Skeletal muscle tissue (tissue), 3 donors: ENCODE measurements at regions not wholly inside any gene's neighbourhood (a gene's known extent, or its start where the extent isn't known, plus 50 kb on each side); places are given as distances from the start of the nearest gene placed in this dataset.
A peak's percentile ranks its signal among the peaks of the same experiment; 100 is the strongest.

ENCODE experiments used
- H3K27ac ChIP-seq: one replicate; pipeline ENCODE4 v1.7.0; 2013; ENCODE audit warnings: mild to moderate bottlenecking, low read depth, low read length, inconsistent platforms
- H3K27me3 ChIP-seq, 3 donors: one replicate each; pipeline ENCODE4 v1.7.0; 2013; ENCODE audit warnings: low read length in 3 of 3; ENCODE audit not compliant: control insufficient read depth in 3 of 3, insufficient read depth in 3 of 3
- H3K36me3 ChIP-seq, 3 donors: one replicate each; pipeline ENCODE4 v1.7.0; 2013; ENCODE audit warnings: low read length in 3 of 3; ENCODE audit not compliant: control insufficient read depth in 3 of 3, insufficient read depth in 3 of 3
- H3K4me1 ChIP-seq, 3 donors: one replicate each; pipeline ENCODE4 v1.7.0; 2013; ENCODE audit warnings: low read length in 3 of 3, mild to moderate bottlenecking in 3 of 3; ENCODE audit not compliant: control insufficient read depth in 3 of 3, insufficient read depth in 3 of 3
- H3K4me3 ChIP-seq, 3 donors: one replicate each; pipeline ENCODE4 v1.7.0; 2013; ENCODE audit warnings: low read length in 3 of 3
- H3K9ac ChIP-seq, 3 donors: one replicate each; pipeline ENCODE4 v1.7.0; 2013; ENCODE audit warnings: low read length in 3 of 3, mild to moderate bottlenecking in 3 of 3, moderate library complexity in 2 of 3, low read depth in 1 of 3
- H3K9me3 ChIP-seq, 3 donors: one replicate each; pipeline ENCODE4 v1.7.0; 2013; ENCODE audit warnings: low read length in 3 of 3; ENCODE audit not compliant: control insufficient read depth in 3 of 3
- donor health status: Osteomylitis.

DNA sequence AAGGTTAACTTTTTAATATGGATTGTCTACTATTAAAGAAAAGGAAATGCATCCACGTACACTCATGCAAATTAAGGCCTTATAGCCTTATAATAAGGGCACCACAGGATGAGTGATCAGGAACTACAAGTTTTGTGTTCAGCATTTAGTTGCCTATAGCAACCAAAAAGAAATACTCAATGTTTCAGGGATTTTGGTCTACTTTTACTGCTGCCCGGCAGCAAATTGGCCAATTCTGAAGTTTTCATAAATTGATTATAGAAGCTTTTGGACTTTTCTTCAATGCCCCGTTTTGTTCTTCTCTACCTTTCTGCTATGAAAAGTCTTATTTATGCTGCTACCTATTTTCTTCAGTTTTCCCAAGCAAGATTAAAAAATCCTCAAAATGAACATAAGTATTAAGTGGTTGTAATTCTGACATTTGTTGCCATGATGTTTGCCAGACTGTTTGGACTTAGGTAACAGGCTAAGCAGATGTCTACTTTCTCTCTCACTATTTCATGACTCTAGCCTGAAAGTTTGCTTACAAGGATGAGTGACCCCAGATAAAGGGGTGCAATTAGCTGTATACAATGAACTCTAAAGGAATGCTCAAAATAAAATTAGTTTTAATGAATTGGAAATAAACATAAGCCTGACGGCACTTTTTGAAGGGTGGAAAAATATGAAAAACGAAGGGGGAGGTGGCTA lies 391.5 kb upstream of the DAB2 start:
- H3K4me1 ChIP-seq: no peaks in the 10 kb centered on the region
- no peak overlapping the region for H3K27ac ChIP-seq
- no peaks in the 10 kb centered on the region for H3K27me3 ChIP-seq
- H3K4me3 ChIP-seq: no peak overlapping the region
- H3K9ac ChIP-seq: no peak overlapping the region
- no peaks in the 10 kb centered on the region for H3K9me3 ChIP-seq
- H3K36me3 ChIP-seq: no peaks in the 10 kb centered on the region

- Histone ChIP-seq H3K27me3 (no peaks in the 10 kb centered on the region), H3K9me3 (no peaks in the 10 kb centered on the region), H3K36me3 (no peaks in the 10 kb centered on the region), H3K4me1 (no peaks in the 10 kb centered on the region), H3K27ac (no peak overlapping the region), H3K4me3 (no peak overlapping the region), H3K9ac (no peak overlapping the region)
Observed at GRCh38 chr5:39815711-39816110, 390.9 kb upstream of the DAB2 start.

DNA sequence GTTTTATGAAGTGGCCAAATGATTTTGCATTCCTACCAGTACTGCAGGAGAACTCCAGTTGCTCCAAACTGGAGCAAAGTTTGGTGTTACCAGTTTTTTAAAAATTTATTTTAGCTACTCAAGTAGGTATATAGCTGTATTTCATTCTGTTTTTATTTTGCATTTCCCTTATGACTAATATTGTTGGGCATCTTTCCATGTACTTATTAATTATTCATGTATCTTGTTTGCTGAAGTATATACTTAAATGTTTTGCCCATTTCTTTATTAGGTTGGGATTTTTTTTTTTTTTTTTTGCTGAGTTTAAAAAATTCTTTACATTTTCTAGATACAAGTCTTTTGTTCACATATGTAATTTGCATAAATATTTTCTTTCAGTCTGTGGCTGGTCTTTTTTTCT lies 386.6 kb upstream of the DAB2 start:
- Histone ChIP-seq H3K4me3 (no peak overlapping the region), H3K27me3 (no peaks in the 10 kb centered on the region), H3K9me3 (no peaks in the 10 kb centered on the region), H3K27ac (no peak overlapping the region), H3K4me1 (no peaks in the 10 kb centered on the region), H3K36me3 (no peaks in the 10 kb centered on the region), H3K9ac (no peak overlapping the region)

GRCh38 chr5:39808656-39809055 lies 383.9 kb upstream of the DAB2 start:
- Histone ChIP-seq H3K36me3 (no peaks in the 10 kb centered on the region), H3K27ac (no peak overlapping the region), H3K27me3 (no peaks in the 10 kb centered on the region), H3K9me3 (no peaks in the 10 kb centered on the region), H3K9ac (no peak overlapping the region), H3K4me3 (no peak overlapping the region), H3K4me1 (no peaks in the 10 kb centered on the region)

DNA sequence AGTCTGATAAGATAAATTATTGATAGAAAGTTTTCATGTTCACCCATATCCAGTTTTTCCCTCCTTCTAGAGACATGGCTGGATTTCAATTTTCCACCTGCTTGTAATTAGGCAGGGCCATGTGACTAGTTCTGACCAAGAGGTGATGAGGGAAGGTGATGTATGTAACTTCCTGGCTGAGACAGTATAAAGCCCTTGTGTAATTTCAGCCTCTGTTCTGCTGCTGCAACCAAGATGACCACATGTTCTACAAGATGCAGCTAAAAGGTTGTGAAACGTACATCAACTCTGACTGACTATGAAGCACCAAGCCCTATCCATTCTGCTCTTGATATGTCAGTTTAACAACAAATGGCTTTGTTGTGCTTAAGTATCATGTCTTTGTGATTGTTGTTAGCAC lies 376.5 kb upstream of the DAB2 start:
- Histone ChIP-seq H3K9me3 (peaks cover 0 to 1% (median 0%) of the 10 kb centered on the region in 3 donors), H3K36me3 (no peaks in the 10 kb centered on the region), H3K4me3 (no peak overlapping the region), H3K4me1 (peaks cover 3 to 5% (median 5%) of the 10 kb centered on the region in 3 donors), H3K27ac (no peak overlapping the region), H3K27me3 (no peaks in the 10 kb centered on the region), H3K9ac (no peak overlapping the region)

- no peaks in the 10 kb centered on the region for H3K27me3 ChIP-seq
- no peak overlapping the region for H3K4me3 ChIP-seq
- no peaks in the 10 kb centered on the region for H3K36me3 ChIP-seq
- no peak overlapping the region for H3K27ac ChIP-seq
- H3K4me1 ChIP-seq: peaks cover 3 to 5% (median 5%) of the 10 kb centered on the region in 3 donors
- peaks cover 0 to 1% (median 0%) of the 10 kb centered on the region in 3 donors for H3K9me3 ChIP-seq
- H3K9ac ChIP-seq: no peak overlapping the region
Observed at GRCh38 chr5:39800042-39800601, 375.3 kb upstream of the DAB2 start.

GRCh38 chr5:39799242-39799641 lies 374.5 kb upstream of the DAB2 start:
- Histone ChIP-seq H3K27me3 (no peaks in the 10 kb centered on the region), H3K9ac (no peak overlapping the region), H3K4me1 (peaks cover 3 to 5% (median 5%) of the 10 kb centered on the region in 3 donors), H3K4me3 (no peak overlapping the region), H3K36me3 (no peaks in the 10 kb centered on the region), H3K27ac (no peak overlapping the region), H3K9me3 (peaks cover 0 to 1% (median 0%) of the 10 kb centered on the region in 3 donors)

GRCh38 chr5:39794513-39795210 lies 369.9 kb upstream of the DAB2 start:
- Histone ChIP-seq H3K4me1 (peaks cover under 1 to 5% (median 3%) of the 10 kb centered on the region in 3 donors), H3K27me3 (no peaks in the 10 kb centered on the region), H3K36me3 (no peaks in the 10 kb centered on the region), H3K9me3 (no peaks in the 10 kb centered on the region), H3K4me3 (no peak overlapping the region), H3K27ac (peak overlapping the region; percentile 31), H3K9ac (no peak overlapping the region)

GRCh38 chr5:39785410-39785809 lies 360.6 kb upstream of the DAB2 start:
- H3K9me3 ChIP-seq: no peaks in the 10 kb centered on the region
- no peak overlapping the region for H3K4me3 ChIP-seq
- H3K9ac ChIP-seq: no peak overlapping the region
- H3K36me3 ChIP-seq: no peaks in the 10 kb centered on the region
- H3K4me1 ChIP-seq: no peaks in the 10 kb centered on the region
- no peak overlapping the region for H3K27ac ChIP-seq
- no peaks in the 10 kb centered on the region for H3K27me3 ChIP-seq

- Histone ChIP-seq H3K9ac (no peak overlapping the region), H3K4me3 (no peak overlapping the region), H3K9me3 (no peaks in the 10 kb centered on the region), H3K27ac (no peak overlapping the region), H3K27me3 (no peaks in the 10 kb centered on the region), H3K4me1 (no peaks in the 10 kb centered on the region), H3K36me3 (no peaks in the 10 kb centered on the region)
Observed at GRCh38 chr5:39783756-39784421, 359.1 kb upstream of the DAB2 start.
